WTC11 (cell line): ENCODE measurements at regions not wholly inside any gene's neighbourhood (a gene's known extent, or its start where the extent isn't known, plus 50 kb on each side); places are given as distances from the start of the nearest gene placed in this dataset.

ENCODE experiments used
- ATAC-seq: fragments of 200-7000 bp; cut with Tn5 transposase; 2 replicates; pipeline ENCODE4 v1.10.0; 2021; ENCODE audit warnings: mild to moderate bottlenecking, moderate library complexity
- CTCF ChIA-PET: fragments of 300-600 bp; sonication (Branson Sonifier 250); formaldehyde crosslinking; loops from one replicate; lab custom pipeline; 2021; ENCODE audit warnings: antibody characterized with exemption; lab: Charles Lee
- POLR2A ChIA-PET: fragments of 350-600 bp; sonication (Branson Sonifier 250); formaldehyde crosslinking; loops from one replicate; lab custom pipeline; 2021; ENCODE audit warnings: antibody characterized with exemption; lab: Charles Lee
- DNase-seq: peaks from one replicate; pipeline ENCODE4 v3.0.0; 2021; ENCODE audit warnings: low spot score
- H3K27ac Mint-ChIP-seq: 2 replicates; pipeline ENCODE4 v1.8.0; 2021; ENCODE audit warnings: mixed read lengths
- H3K27me3 Mint-ChIP-seq: 2 replicates; pipeline ENCODE4 v1.8.0; 2021; ENCODE audit warnings: low read depth, mild to moderate bottlenecking, moderate library complexity, mixed read lengths
- H3K36me3 Mint-ChIP-seq: 2 replicates; pipeline ENCODE4 v1.8.0; 2021; ENCODE audit warnings: mixed read lengths
- H3K4me1 Mint-ChIP-seq: 2 replicates; pipeline ENCODE4 v1.8.0; 2022; ENCODE audit warnings: mixed read lengths
- H3K4me3 Mint-ChIP-seq: 2 replicates; pipeline ENCODE4 v1.8.0; 2021; ENCODE audit warnings: mild to moderate bottlenecking, moderate library complexity, mixed read lengths
- H3K9me3 Mint-ChIP-seq: 2 replicates; pipeline ENCODE4 v1.8.0; 2021; ENCODE audit warnings: mixed read lengths
- CBFB ChIP-seq: sonication (generic); formaldehyde crosslinking; IDR thresholded peaks from 2 replicates; pipeline ENCODE4 v1.8.1; 2022; ENCODE audit warnings: mild to moderate bottlenecking, low read depth, missing genetic modification reagents
- ELF4 ChIP-seq: sonication (generic); formaldehyde crosslinking; IDR thresholded peaks from 2 replicates; pipeline ENCODE4 v1.8.1; 2022; ENCODE audit warnings: low read depth, mild to moderate bottlenecking, moderate library complexity, missing genetic modification reagents
- GRHL2 ChIP-seq: fragments of 250-450 bp; sonication (Bioruptor Pico); IDR thresholded peaks from 2 replicates; pipeline ENCODE4 v1.8.0; 2022; ENCODE audit warnings: mild to moderate bottlenecking, moderate library complexity; ENCODE audit not compliant: insufficient replicate concordance, severe bottlenecking
- ZNF219 ChIP-seq: sonication (generic); formaldehyde crosslinking; IDR thresholded peaks from 2 replicates; pipeline ENCODE4 v1.8.0; 2023; ENCODE audit warnings: missing genetic modification reagents, mild to moderate bottlenecking, borderline replicate concordance
- ZNF671 ChIP-seq: fragments of 250-450 bp; sonication (Bioruptor Pico); IDR thresholded peaks from 2 replicates; pipeline ENCODE4 v1.8.0; 2021; ENCODE audit warnings: mild to moderate bottlenecking
- TF ChIP-seq, protein P1 (sequence below): fragments of 250-450 bp; sonication (Bioruptor Pico); IDR thresholded peaks from 2 replicates; pipeline ENCODE4 v1.9.0; 2021; ENCODE audit warnings: mild to moderate bottlenecking, borderline replicate concordance
- TF ChIP-seq, protein P2 (sequence below): sonication (generic); formaldehyde crosslinking; IDR thresholded peaks from 2 replicates; pipeline ENCODE4 v1.8.1; 2023; ENCODE audit warnings: mild to moderate bottlenecking, missing genetic modification reagents, moderate library complexity
- TF ChIP-seq, protein P3 (sequence below): sonication (generic); formaldehyde crosslinking; IDR thresholded peaks from 2 replicates; pipeline ENCODE4 v1.8.0; 2022; ENCODE audit warnings: missing genetic modification reagents
- TF ChIP-seq, protein P4 (sequence below): fragments of 250-450 bp; sonication (Bioruptor Pico); IDR thresholded peaks from 2 replicates; pipeline ENCODE4 v1.9.0; 2021; ENCODE audit warnings: mild to moderate bottlenecking
- TF ChIP-seq, protein P5 (sequence below): sonication (generic); formaldehyde crosslinking; IDR thresholded peaks from 2 replicates; pipeline ENCODE4 v1.8.1; 2023; ENCODE audit warnings: mild to moderate bottlenecking, missing genetic modification reagents
- TF ChIP-seq, protein P6 (sequence below): sonication (generic); formaldehyde crosslinking; IDR thresholded peaks from 2 replicates; pipeline ENCODE4 v1.8.1; 2022; ENCODE audit warnings: low read depth, missing genetic modification reagents, borderline replicate concordance
- TF ChIP-seq, protein P7 (sequence below): sonication (generic); formaldehyde crosslinking; IDR thresholded peaks from 2 replicates; pipeline ENCODE4 v1.8.0; 2023; ENCODE audit warnings: missing genetic modification reagents, mild to moderate bottlenecking, borderline replicate concordance
- TF ChIP-seq, protein P8 (sequence below): sonication (generic); formaldehyde crosslinking; IDR thresholded peaks from 2 replicates; pipeline ENCODE4 v1.8.1; 2022; ENCODE audit warnings: mild to moderate bottlenecking, missing genetic modification reagents, moderate library complexity, borderline replicate concordance

DNA sequence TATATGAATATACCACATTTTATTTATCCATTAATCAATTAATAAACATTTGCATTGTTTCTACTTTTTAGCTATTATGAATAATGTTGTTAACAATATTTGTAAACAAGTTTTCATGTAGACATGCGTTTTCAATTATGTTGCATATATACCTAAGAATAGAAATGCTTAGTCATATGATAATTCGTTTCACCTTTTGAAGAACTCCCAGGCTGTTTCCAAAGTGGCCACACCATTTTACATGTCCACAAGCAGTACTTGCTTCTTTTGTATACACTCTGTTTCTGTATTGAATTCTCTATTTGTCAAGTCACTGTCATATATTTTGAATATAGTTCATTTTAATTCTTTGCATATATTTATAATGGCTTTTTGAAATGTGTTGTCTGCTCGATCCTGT is 206.9 kb upstream of the ZBTB20 start:
- ATAC-seq, result no peak
- TF ChIP-seq, protein P1, sequence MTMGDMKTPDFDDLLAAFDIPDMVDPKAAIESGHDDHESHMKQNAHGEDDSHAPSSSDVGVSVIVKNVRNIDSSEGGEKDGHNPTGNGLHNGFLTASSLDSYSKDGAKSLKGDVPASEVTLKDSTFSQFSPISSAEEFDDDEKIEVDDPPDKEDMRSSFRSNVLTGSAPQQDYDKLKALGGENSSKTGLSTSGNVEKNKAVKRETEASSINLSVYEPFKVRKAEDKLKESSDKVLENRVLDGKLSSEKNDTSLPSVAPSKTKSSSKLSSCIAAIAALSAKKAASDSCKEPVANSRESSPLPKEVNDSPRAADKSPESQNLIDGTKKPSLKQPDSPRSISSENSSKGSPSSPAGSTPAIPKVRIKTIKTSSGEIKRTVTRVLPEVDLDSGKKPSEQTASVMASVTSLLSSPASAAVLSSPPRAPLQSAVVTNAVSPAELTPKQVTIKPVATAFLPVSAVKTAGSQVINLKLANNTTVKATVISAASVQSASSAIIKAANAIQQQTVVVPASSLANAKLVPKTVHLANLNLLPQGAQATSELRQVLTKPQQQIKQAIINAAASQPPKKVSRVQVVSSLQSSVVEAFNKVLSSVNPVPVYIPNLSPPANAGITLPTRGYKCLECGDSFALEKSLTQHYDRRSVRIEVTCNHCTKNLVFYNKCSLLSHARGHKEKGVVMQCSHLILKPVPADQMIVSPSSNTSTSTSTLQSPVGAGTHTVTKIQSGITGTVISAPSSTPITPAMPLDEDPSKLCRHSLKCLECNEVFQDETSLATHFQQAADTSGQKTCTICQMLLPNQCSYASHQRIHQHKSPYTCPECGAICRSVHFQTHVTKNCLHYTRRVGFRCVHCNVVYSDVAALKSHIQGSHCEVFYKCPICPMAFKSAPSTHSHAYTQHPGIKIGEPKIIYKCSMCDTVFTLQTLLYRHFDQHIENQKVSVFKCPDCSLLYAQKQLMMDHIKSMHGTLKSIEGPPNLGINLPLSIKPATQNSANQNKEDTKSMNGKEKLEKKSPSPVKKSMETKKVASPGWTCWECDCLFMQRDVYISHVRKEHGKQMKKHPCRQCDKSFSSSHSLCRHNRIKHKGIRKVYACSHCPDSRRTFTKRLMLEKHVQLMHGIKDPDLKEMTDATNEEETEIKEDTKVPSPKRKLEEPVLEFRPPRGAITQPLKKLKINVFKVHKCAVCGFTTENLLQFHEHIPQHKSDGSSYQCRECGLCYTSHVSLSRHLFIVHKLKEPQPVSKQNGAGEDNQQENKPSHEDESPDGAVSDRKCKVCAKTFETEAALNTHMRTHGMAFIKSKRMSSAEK (CRISPR knock-in tag), result no peak
- TF ChIP-seq, protein P2, sequence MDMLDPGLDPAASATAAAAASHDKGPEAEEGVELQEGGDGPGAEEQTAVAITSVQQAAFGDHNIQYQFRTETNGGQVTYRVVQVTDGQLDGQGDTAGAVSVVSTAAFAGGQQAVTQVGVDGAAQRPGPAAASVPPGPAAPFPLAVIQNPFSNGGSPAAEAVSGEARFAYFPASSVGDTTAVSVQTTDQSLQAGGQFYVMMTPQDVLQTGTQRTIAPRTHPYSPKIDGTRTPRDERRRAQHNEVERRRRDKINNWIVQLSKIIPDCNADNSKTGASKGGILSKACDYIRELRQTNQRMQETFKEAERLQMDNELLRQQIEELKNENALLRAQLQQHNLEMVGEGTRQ (CRISPR knock-in tag), result no peak
- TF ChIP-seq, protein P3, sequence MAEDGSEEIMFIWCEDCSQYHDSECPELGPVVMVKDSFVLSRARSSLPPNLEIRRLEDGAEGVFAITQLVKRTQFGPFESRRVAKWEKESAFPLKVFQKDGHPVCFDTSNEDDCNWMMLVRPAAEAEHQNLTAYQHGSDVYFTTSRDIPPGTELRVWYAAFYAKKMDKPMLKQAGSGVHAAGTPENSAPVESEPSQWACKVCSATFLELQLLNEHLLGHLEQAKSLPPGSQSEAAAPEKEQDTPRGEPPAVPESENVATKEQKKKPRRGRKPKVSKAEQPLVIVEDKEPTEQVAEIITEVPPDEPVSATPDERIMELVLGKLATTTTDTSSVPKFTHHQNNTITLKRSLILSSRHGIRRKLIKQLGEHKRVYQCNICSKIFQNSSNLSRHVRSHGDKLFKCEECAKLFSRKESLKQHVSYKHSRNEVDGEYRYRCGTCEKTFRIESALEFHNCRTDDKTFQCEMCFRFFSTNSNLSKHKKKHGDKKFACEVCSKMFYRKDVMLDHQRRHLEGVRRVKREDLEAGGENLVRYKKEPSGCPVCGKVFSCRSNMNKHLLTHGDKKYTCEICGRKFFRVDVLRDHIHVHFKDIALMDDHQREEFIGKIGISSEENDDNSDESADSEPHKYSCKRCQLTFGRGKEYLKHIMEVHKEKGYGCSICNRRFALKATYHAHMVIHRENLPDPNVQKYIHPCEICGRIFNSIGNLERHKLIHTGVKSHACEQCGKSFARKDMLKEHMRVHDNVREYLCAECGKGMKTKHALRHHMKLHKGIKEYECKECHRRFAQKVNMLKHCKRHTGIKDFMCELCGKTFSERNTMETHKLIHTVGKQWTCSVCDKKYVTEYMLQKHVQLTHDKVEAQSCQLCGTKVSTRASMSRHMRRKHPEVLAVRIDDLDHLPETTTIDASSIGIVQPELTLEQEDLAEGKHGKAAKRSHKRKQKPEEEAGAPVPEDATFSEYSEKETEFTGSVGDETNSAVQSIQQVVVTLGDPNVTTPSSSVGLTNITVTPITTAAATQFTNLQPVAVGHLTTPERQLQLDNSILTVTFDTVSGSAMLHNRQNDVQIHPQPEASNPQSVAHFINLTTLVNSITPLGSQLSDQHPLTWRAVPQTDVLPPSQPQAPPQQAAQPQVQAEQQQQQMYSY, result no peak
- TF ChIP-seq ZNF219 (CRISPR knock-in tag) (no peak), GRHL2 (no peak), CBFB (CRISPR knock-in tag) (no peak)

DNA sequence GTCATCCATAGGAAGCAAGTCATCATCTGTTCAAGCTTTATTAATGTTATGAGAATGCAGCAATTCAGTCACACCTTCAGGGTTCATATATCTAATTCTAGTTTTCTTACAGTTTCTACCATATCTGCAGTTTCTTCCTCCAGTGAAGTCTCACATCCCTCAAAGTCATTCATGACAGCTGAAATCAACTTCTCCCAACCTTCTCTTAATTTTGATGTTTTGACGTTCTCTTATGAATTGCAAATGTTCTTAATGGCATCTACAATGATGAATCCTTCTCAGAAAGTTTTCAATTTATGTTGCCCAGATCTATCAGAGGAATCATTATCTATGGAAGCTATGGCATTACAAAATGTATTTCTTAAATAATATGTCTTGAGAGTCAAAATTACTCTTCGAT is 210.4 kb upstream of the ZBTB20 start:
- peaks cover 7% of the 10 kb centered on the region for H3K36me3 Mint-ChIP-seq
- H3K27ac Mint-ChIP-seq, result no peak overlapping the region
- DNase-seq, result no peak
- no peaks in the 10 kb centered on the region for H3K27me3 Mint-ChIP-seq
- H3K9me3 Mint-ChIP-seq, result peaks cover 20% of the 10 kb centered on the region
- POLR2A ChIA-PET, result interaction anchor here (0.5 kb wide), 1 partner anchor 85 kb away, joined by 3 read pairs; no protein-coding TSS in a partner anchor
- H3K4me3 Mint-ChIP-seq, result no peak overlapping the region
- H3K4me1 Mint-ChIP-seq, result peaks cover 13% of the 10 kb centered on the region
- CTCF ChIA-PET, result no interaction called here
- no peak for ATAC-seq
- TF ChIP-seq ZNF671 (no peak), ELF4 (CRISPR knock-in tag) (no peak)
- TF ChIP-seq, protein P4, sequence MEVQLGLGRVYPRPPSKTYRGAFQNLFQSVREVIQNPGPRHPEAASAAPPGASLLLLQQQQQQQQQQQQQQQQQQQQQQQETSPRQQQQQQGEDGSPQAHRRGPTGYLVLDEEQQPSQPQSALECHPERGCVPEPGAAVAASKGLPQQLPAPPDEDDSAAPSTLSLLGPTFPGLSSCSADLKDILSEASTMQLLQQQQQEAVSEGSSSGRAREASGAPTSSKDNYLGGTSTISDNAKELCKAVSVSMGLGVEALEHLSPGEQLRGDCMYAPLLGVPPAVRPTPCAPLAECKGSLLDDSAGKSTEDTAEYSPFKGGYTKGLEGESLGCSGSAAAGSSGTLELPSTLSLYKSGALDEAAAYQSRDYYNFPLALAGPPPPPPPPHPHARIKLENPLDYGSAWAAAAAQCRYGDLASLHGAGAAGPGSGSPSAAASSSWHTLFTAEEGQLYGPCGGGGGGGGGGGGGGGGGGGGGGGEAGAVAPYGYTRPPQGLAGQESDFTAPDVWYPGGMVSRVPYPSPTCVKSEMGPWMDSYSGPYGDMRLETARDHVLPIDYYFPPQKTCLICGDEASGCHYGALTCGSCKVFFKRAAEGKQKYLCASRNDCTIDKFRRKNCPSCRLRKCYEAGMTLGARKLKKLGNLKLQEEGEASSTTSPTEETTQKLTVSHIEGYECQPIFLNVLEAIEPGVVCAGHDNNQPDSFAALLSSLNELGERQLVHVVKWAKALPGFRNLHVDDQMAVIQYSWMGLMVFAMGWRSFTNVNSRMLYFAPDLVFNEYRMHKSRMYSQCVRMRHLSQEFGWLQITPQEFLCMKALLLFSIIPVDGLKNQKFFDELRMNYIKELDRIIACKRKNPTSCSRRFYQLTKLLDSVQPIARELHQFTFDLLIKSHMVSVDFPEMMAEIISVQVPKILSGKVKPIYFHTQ (CRISPR knock-in tag), result no peak
- TF ChIP-seq, protein P5, sequence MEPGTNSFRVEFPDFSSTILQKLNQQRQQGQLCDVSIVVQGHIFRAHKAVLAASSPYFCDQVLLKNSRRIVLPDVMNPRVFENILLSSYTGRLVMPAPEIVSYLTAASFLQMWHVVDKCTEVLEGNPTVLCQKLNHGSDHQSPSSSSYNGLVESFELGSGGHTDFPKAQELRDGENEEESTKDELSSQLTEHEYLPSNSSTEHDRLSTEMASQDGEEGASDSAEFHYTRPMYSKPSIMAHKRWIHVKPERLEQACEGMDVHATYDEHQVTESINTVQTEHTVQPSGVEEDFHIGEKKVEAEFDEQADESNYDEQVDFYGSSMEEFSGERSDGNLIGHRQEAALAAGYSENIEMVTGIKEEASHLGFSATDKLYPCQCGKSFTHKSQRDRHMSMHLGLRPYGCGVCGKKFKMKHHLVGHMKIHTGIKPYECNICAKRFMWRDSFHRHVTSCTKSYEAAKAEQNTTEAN (CRISPR knock-in tag), result no peak
- TF ChIP-seq, protein P6, sequence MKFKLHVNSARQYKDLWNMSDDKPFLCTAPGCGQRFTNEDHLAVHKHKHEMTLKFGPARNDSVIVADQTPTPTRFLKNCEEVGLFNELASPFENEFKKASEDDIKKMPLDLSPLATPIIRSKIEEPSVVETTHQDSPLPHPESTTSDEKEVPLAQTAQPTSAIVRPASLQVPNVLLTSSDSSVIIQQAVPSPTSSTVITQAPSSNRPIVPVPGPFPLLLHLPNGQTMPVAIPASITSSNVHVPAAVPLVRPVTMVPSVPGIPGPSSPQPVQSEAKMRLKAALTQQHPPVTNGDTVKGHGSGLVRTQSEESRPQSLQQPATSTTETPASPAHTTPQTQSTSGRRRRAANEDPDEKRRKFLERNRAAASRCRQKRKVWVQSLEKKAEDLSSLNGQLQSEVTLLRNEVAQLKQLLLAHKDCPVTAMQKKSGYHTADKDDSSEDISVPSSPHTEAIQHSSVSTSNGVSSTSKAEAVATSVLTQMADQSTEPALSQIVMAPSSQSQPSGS (CRISPR knock-in tag), result no peak
- TF ChIP-seq, protein P7, sequence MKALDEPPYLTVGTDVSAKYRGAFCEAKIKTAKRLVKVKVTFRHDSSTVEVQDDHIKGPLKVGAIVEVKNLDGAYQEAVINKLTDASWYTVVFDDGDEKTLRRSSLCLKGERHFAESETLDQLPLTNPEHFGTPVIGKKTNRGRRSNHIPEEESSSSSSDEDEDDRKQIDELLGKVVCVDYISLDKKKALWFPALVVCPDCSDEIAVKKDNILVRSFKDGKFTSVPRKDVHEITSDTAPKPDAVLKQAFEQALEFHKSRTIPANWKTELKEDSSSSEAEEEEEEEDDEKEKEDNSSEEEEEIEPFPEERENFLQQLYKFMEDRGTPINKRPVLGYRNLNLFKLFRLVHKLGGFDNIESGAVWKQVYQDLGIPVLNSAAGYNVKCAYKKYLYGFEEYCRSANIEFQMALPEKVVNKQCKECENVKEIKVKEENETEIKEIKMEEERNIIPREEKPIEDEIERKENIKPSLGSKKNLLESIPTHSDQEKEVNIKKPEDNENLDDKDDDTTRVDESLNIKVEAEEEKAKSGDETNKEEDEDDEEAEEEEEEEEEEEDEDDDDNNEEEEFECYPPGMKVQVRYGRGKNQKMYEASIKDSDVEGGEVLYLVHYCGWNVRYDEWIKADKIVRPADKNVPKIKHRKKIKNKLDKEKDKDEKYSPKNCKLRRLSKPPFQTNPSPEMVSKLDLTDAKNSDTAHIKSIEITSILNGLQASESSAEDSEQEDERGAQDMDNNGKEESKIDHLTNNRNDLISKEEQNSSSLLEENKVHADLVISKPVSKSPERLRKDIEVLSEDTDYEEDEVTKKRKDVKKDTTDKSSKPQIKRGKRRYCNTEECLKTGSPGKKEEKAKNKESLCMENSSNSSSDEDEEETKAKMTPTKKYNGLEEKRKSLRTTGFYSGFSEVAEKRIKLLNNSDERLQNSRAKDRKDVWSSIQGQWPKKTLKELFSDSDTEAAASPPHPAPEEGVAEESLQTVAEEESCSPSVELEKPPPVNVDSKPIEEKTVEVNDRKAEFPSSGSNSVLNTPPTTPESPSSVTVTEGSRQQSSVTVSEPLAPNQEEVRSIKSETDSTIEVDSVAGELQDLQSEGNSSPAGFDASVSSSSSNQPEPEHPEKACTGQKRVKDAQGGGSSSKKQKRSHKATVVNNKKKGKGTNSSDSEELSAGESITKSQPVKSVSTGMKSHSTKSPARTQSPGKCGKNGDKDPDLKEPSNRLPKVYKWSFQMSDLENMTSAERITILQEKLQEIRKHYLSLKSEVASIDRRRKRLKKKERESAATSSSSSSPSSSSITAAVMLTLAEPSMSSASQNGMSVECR (CRISPR knock-in tag), result no peak
- TF ChIP-seq, protein P8, sequence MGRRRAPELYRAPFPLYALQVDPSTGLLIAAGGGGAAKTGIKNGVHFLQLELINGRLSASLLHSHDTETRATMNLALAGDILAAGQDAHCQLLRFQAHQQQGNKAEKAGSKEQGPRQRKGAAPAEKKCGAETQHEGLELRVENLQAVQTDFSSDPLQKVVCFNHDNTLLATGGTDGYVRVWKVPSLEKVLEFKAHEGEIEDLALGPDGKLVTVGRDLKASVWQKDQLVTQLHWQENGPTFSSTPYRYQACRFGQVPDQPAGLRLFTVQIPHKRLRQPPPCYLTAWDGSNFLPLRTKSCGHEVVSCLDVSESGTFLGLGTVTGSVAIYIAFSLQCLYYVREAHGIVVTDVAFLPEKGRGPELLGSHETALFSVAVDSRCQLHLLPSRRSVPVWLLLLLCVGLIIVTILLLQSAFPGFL (CRISPR knock-in tag), result no peak

More for the DNA sequence above, 206.9 kb upstream of the ZBTB20 start:
- Mint-ChIP-seq H3K27me3 (no peaks in the 10 kb centered on the region), H3K4me1 (peaks cover 28% of the 10 kb centered on the region), H3K4me3 (no peak overlapping the region), H3K36me3 (peaks cover 13% of the 10 kb centered on the region), H3K27ac (no peak overlapping the region), H3K9me3 (peaks cover 26% of the 10 kb centered on the region)
- POLR2A ChIA-PET, result no interaction called here
- CTCF ChIA-PET, result no interaction called here
- DNase-seq, result no peak
